WTC11 (cell line): ENCODE measurements at regions not wholly inside any gene's neighbourhood (a gene's known extent, or its start where the extent isn't known, plus 50 kb on each side); places are given as distances from the start of the nearest gene placed in this dataset.

Source experiments
- ESRRA ChIP-seq: sonication (generic); formaldehyde crosslinking; IDR thresholded peaks from 2 replicates; pipeline ENCODE4 v1.8.1; 2022; ENCODE audit warnings: mild to moderate bottlenecking, missing genetic modification reagents, borderline replicate concordance
- ZNF121 ChIP-seq: sonication (generic); formaldehyde crosslinking; IDR thresholded peaks from 2 replicates; pipeline ENCODE4 v1.8.0; 2023; ENCODE audit warnings: missing genetic modification reagents
- ZNF232 ChIP-seq: sonication (generic); formaldehyde crosslinking; IDR thresholded peaks from 2 replicates; pipeline ENCODE4 v1.8.0; 2022; ENCODE audit warnings: mild to moderate bottlenecking, missing genetic modification reagents
- ZNF317 ChIP-seq: sonication (generic); formaldehyde crosslinking; IDR thresholded peaks from 2 replicates; pipeline ENCODE4 v1.8.1; 2023; ENCODE audit warnings: low read depth, mild to moderate bottlenecking, moderate library complexity, missing genetic modification reagents, borderline replicate concordance
- TF ChIP-seq, protein P1 (sequence below): fragments of 200-600 bp; IDR thresholded peaks from 2 replicates; pipeline ENCODE4 v1.8.0; 2022; ENCODE audit warnings: antibody characterized with exemption
- TF ChIP-seq, protein P2 (sequence below): sonication (generic); formaldehyde crosslinking; conservative IDR thresholded peaks from 2 replicates; pipeline ENCODE4 v1.8.1; 2023; ENCODE audit warnings: mild to moderate bottlenecking, low read depth, missing genetic modification reagents, moderate library complexity

- TF ChIP-seq ESRRA (CRISPR knock-in tag) (no peak), ZNF317 (CRISPR knock-in tag) (no peak), ZNF232 (CRISPR knock-in tag) (no peak), ZNF121 (CRISPR knock-in tag) (no peak)
- TF ChIP-seq, protein P1, sequence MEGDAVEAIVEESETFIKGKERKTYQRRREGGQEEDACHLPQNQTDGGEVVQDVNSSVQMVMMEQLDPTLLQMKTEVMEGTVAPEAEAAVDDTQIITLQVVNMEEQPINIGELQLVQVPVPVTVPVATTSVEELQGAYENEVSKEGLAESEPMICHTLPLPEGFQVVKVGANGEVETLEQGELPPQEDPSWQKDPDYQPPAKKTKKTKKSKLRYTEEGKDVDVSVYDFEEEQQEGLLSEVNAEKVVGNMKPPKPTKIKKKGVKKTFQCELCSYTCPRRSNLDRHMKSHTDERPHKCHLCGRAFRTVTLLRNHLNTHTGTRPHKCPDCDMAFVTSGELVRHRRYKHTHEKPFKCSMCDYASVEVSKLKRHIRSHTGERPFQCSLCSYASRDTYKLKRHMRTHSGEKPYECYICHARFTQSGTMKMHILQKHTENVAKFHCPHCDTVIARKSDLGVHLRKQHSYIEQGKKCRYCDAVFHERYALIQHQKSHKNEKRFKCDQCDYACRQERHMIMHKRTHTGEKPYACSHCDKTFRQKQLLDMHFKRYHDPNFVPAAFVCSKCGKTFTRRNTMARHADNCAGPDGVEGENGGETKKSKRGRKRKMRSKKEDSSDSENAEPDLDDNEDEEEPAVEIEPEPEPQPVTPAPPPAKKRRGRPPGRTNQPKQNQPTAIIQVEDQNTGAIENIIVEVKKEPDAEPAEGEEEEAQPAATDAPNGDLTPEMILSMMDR, result no peak
- TF ChIP-seq, protein P2, sequence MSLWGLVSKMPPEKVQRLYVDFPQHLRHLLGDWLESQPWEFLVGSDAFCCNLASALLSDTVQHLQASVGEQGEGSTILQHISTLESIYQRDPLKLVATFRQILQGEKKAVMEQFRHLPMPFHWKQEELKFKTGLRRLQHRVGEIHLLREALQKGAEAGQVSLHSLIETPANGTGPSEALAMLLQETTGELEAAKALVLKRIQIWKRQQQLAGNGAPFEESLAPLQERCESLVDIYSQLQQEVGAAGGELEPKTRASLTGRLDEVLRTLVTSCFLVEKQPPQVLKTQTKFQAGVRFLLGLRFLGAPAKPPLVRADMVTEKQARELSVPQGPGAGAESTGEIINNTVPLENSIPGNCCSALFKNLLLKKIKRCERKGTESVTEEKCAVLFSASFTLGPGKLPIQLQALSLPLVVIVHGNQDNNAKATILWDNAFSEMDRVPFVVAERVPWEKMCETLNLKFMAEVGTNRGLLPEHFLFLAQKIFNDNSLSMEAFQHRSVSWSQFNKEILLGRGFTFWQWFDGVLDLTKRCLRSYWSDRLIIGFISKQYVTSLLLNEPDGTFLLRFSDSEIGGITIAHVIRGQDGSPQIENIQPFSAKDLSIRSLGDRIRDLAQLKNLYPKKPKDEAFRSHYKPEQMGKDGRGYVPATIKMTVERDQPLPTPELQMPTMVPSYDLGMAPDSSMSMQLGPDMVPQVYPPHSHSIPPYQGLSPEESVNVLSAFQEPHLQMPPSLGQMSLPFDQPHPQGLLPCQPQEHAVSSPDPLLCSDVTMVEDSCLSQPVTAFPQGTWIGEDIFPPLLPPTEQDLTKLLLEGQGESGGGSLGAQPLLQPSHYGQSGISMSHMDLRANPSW (CRISPR knock-in tag), result no peak
These were observed 178.9 kb downstream of the RTP5 start for GRCh38 chr2:242048479-242048878.
